AG04450 (cell line): ENCODE measurements at regions not wholly inside any gene's neighbourhood (a gene's known extent, or its start where the extent isn't known, plus 50 kb on each side); places are given as distances from the start of the nearest gene placed in this dataset.

ENCODE experiments used
- CTCF ChIA-PET: fragments of 300-600, 350-600 bp; formaldehyde crosslinking; extraction: SDS; loops from one replicate; lab custom pipeline; 2022; ENCODE audit warnings: antibody characterized with exemption, inconsistent platforms; lab: Charles Lee
- POLR2A ChIA-PET: fragments of 350-600 bp; formaldehyde crosslinking; extraction: SDS; loops from one replicate; lab custom pipeline; 2021; ENCODE audit warnings: antibody characterized with exemption, inconsistent platforms; lab: Yijun Ruan, JAX
- DNase-seq: peaks from one replicate; pipeline ENCODE4 v3.0.0-alpha.2; 2011; ENCODE audit warnings: low read depth, low spot score
- H3K27ac ChIP-seq: one replicate; pipeline ENCODE4 v1.5.1; 2012; ENCODE audit warnings: low read depth, low read length, control low read depth
- H3K27me3 ChIP-seq: one replicate; pipeline ENCODE4 v1.6.0; 2012; ENCODE audit warnings: low read length; ENCODE audit not compliant: control insufficient read depth, insufficient read depth
- H3K4me3 ChIP-seq: 2 replicates; pipeline ENCODE4 v1.5.1; 2011; ENCODE audit warnings: mild to moderate bottlenecking, low read depth, low read length, control low read depth
- H3K9me3 ChIP-seq: 2 replicates; pipeline ENCODE4 v1.5.1; 2012; ENCODE audit warnings: low read length; ENCODE audit not compliant: control insufficient read depth, insufficient read depth
- CTCF ChIP-seq: IDR thresholded peaks from 2 replicates; pipeline ENCODE4 v1.5.1; 2011; ENCODE audit warnings: low read depth, low read length, control low read depth, inconsistent platforms

GRCh38 chrX:95919605-95920004 is 765.0 kb upstream of the DIAPH2 start:
- Histone ChIP-seq H3K27ac (no peak overlapping the region), H3K4me3 (no peak overlapping the region), H3K9me3 (no peaks in the 10 kb centered on the region), H3K27me3 (no peaks in the 10 kb centered on the region)
- no peak for DNase-seq
- TF ChIP-seq CTCF: no peak
- POLR2A ChIA-PET: no interaction called here
- CTCF ChIA-PET: no interaction called here

- Histone ChIP-seq H3K27me3 (no peaks in the 10 kb centered on the region), H3K9me3 (no peaks in the 10 kb centered on the region), H3K27ac (no peak overlapping the region), H3K4me3 (no peak overlapping the region)
- no peak for DNase-seq
- CTCF ChIA-PET: no interaction called here
- no peak for TF ChIP-seq CTCF
- POLR2A ChIA-PET: no interaction called here
These were observed 739.1 kb upstream of the DIAPH2 start for GRCh38 chrX:95945528-95945927.

GRCh38 chrX:95949588-95949987 is 735.1 kb upstream of the DIAPH2 start:
- Histone ChIP-seq H3K27me3 (no peaks in the 10 kb centered on the region), H3K27ac (no peak overlapping the region), H3K4me3 (no peak overlapping the region), H3K9me3 (no peaks in the 10 kb centered on the region)
- DNase-seq: no peak
- no peak for TF ChIP-seq CTCF
- CTCF ChIA-PET: interaction anchor here (0.6 kb wide), 1 partner anchor 8 kb away, joined by 7 read pairs; no protein-coding TSS in a partner anchor
- POLR2A ChIA-PET: no interaction called here

- H3K27me3 ChIP-seq: no peaks in the 10 kb centered on the region
- POLR2A ChIA-PET: no interaction called here
- no peak for TF ChIP-seq CTCF
- no peaks in the 10 kb centered on the region for H3K9me3 ChIP-seq
- DNase-seq: no peak
- no peak overlapping the region for H3K4me3 ChIP-seq
- no peak overlapping the region for H3K27ac ChIP-seq
- CTCF ChIA-PET: no interaction called here
These were observed 734.0 kb upstream of the DIAPH2 start for GRCh38 chrX:95950679-95951078.

GRCh38 chrX:95953564-95953963 is 731.1 kb upstream of the DIAPH2 start:
- CTCF ChIA-PET: no interaction called here
- no peaks in the 10 kb centered on the region for H3K9me3 ChIP-seq
- POLR2A ChIA-PET: no interaction called here

More at GRCh38 chrX:95953564-95953963, 731.1 kb upstream of the DIAPH2 start:
- H3K27me3 ChIP-seq: no peaks in the 10 kb centered on the region
- no peak overlapping the region for H3K4me3 ChIP-seq
- TF ChIP-seq CTCF: no peak
- no peak for DNase-seq
- H3K27ac ChIP-seq: no peak overlapping the region
